ENCODE measurements at regions not wholly inside any gene's neighbourhood (a gene's known extent, or its start where the extent isn't known, plus 50 kb on each side); places are given as distances from the start of the nearest gene placed in this dataset.

GRCh38 chr2:176963568-176964287 is 248.9 kb upstream of the HNRNPA3 start:
- TF ChIP-seq EP300 (IDR thresholded peaks at IDR 0.05; ENCODE audit: borderline replicate concordance) = no peak
- TF ChIP-seq EGR1 (IDR thresholded peaks at IDR 0.05) = no peak
- TF ChIP-seq CEBPB (IDR thresholded peaks at IDR 0.05) = no peak
- no peak for TF ChIP-seq TEAD4 (IDR thresholded peaks at IDR 0.05)
- no peak for TF ChIP-seq TAF1 (IDR thresholded peaks at IDR 0.05; ENCODE audit: low read depth)
- no peak for TF ChIP-seq TCF12 (IDR thresholded peaks at IDR 0.05; ENCODE audit: low read depth)
- TF ChIP-seq, protein P1, sequence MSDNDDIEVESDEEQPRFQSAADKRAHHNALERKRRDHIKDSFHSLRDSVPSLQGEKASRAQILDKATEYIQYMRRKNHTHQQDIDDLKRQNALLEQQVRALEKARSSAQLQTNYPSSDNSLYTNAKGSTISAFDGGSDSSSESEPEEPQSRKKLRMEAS (IDR thresholded peaks at IDR 0.05) = no peak
- TF ChIP-seq, protein P2, sequence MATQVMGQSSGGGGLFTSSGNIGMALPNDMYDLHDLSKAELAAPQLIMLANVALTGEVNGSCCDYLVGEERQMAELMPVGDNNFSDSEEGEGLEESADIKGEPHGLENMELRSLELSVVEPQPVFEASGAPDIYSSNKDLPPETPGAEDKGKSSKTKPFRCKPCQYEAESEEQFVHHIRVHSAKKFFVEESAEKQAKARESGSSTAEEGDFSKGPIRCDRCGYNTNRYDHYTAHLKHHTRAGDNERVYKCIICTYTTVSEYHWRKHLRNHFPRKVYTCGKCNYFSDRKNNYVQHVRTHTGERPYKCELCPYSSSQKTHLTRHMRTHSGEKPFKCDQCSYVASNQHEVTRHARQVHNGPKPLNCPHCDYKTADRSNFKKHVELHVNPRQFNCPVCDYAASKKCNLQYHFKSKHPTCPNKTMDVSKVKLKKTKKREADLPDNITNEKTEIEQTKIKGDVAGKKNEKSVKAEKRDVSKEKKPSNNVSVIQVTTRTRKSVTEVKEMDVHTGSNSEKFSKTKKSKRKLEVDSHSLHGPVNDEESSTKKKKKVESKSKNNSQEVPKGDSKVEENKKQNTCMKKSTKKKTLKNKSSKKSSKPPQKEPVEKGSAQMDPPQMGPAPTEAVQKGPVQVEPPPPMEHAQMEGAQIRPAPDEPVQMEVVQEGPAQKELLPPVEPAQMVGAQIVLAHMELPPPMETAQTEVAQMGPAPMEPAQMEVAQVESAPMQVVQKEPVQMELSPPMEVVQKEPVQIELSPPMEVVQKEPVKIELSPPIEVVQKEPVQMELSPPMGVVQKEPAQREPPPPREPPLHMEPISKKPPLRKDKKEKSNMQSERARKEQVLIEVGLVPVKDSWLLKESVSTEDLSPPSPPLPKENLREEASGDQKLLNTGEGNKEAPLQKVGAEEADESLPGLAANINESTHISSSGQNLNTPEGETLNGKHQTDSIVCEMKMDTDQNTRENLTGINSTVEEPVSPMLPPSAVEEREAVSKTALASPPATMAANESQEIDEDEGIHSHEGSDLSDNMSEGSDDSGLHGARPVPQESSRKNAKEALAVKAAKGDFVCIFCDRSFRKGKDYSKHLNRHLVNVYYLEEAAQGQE (IDR thresholded peaks at IDR 0.05; ENCODE audit: low read depth) = no peak
- no peak for TF ChIP-seq YY1 (IDR thresholded peaks at IDR 0.05; ENCODE audit: low read depth)
- no peak for TF ChIP-seq NFIC (IDR thresholded peaks at IDR 0.05)
- no peak for TF ChIP-seq RAD21 (IDR thresholded peaks at IDR 0.05; ENCODE audit: low read depth)
- no peak for TF ChIP-seq FOXM1 (IDR thresholded peaks at IDR 0.05; ENCODE audit: borderline replicate concordance, low read depth)
